ENCODE measurements at regions not wholly inside any gene's neighbourhood (a gene's known extent, or its start where the extent isn't known, plus 50 kb on each side); places are given as distances from the start of the nearest gene placed in this dataset.

- TF ChIP-seq CTCF (IDR thresholded peaks at IDR 0.05) = no peak
- no peaks in the 10 kb centered on the region for H3K36me3 Mint-ChIP-seq (ENCODE audit: low read depth)
- H3K4me1 Mint-ChIP-seq (ENCODE audit: low read depth) = peaks cover 72% of the 10 kb centered on the region
- peak overlapping the region; percentile 99 for H3K27ac Mint-ChIP-seq (ENCODE audit: unreplicated experiment)
- H3K27me3 Mint-ChIP-seq (ENCODE audit: low read depth) = no peaks in the 10 kb centered on the region
- peak overlapping the region; percentile 66 for H3K4me3 Mint-ChIP-seq (ENCODE audit: unreplicated experiment)
- no peaks in the 10 kb centered on the region for H3K9me3 Mint-ChIP-seq (ENCODE audit: low read depth)
- no peak for DNase-seq (ENCODE audit: low spot score)
Observed at GRCh38 chr1:218499011-218499691, 154.0 kb downstream of the TGFB2 start.

- Mint-ChIP-seq H3K27me3 (ENCODE audit: low read depth) (no peaks in the 10 kb centered on the region), H3K4me3 (ENCODE audit: unreplicated experiment) (no peak overlapping the region), H3K4me1 (ENCODE audit: low read depth) (peaks cover 66% of the 10 kb centered on the region), H3K27ac (ENCODE audit: unreplicated experiment) (peak overlapping the region; percentile 99), H3K36me3 (ENCODE audit: low read depth) (no peaks in the 10 kb centered on the region), H3K9me3 (ENCODE audit: low read depth) (no peaks in the 10 kb centered on the region)
- no peak for DNase-seq (ENCODE audit: low spot score)
- TF ChIP-seq CTCF (IDR thresholded peaks at IDR 0.05) = no peak
Observed at GRCh38 chr1:218499911-218500310, 154.8 kb downstream of the TGFB2 start.

- H3K9me3 Mint-ChIP-seq (ENCODE audit: low read depth) = peaks cover 2% of the 10 kb centered on the region
- H3K36me3 Mint-ChIP-seq (ENCODE audit: low read depth) = no peaks in the 10 kb centered on the region
- H3K4me3 Mint-ChIP-seq (ENCODE audit: unreplicated experiment) = peak overlapping the region; percentile 10
- peaks cover 54% of the 10 kb centered on the region for H3K4me1 Mint-ChIP-seq (ENCODE audit: low read depth)
- TF ChIP-seq CTCF (IDR thresholded peaks at IDR 0.05) = no peak
- H3K27me3 Mint-ChIP-seq (ENCODE audit: low read depth) = no peaks in the 10 kb centered on the region
- H3K27ac Mint-ChIP-seq (ENCODE audit: unreplicated experiment) = peak overlapping the region; percentile 99
- no peak for DNase-seq (ENCODE audit: low spot score)
Observed at GRCh38 chr1:218501161-218501560, 156.0 kb downstream of the TGFB2 start.

GRCh38 chr1:218502383-218502782 lies 157.2 kb downstream of the TGFB2 start:
- H3K4me1 Mint-ChIP-seq (ENCODE audit: low read depth) = peaks cover 46% of the 10 kb centered on the region
- peaks cover 8% of the 10 kb centered on the region for H3K9me3 Mint-ChIP-seq (ENCODE audit: low read depth)
- no peak overlapping the region for H3K4me3 Mint-ChIP-seq (ENCODE audit: unreplicated experiment)
- peaks cover 5% of the 10 kb centered on the region for H3K36me3 Mint-ChIP-seq (ENCODE audit: low read depth)
- DNase-seq (ENCODE audit: low spot score) = no peak
- no peaks in the 10 kb centered on the region for H3K27me3 Mint-ChIP-seq (ENCODE audit: low read depth)
- H3K27ac Mint-ChIP-seq (ENCODE audit: unreplicated experiment) = no peak overlapping the region
- TF ChIP-seq CTCF (IDR thresholded peaks at IDR 0.05) = no peak

- H3K4me3 Mint-ChIP-seq (ENCODE audit: unreplicated experiment) = no peak overlapping the region
- H3K27me3 Mint-ChIP-seq (ENCODE audit: low read depth) = no peaks in the 10 kb centered on the region
- no peak for DNase-seq (ENCODE audit: low spot score)
- H3K4me1 Mint-ChIP-seq (ENCODE audit: low read depth) = peaks cover 39% of the 10 kb centered on the region
- peaks cover 9% of the 10 kb centered on the region for H3K9me3 Mint-ChIP-seq (ENCODE audit: low read depth)
- H3K27ac Mint-ChIP-seq (ENCODE audit: unreplicated experiment) = no peak overlapping the region
- TF ChIP-seq CTCF (IDR thresholded peaks at IDR 0.05) = no peak
- H3K36me3 Mint-ChIP-seq (ENCODE audit: low read depth) = peaks cover 6% of the 10 kb centered on the region
Observed at GRCh38 chr1:218503102-218503501, 158.0 kb downstream of the TGFB2 start.

All from chondrocyte (in vitro differentiated cells).